Gastroesophageal sphincter (tissue), 3 donors: ENCODE measurements at regions not wholly inside any gene's neighbourhood (a gene's known extent, or its start where the extent isn't known, plus 50 kb on each side); places are given as distances from the start of the nearest gene placed in this dataset.

Experiments
- CTCF ChIP-seq, 4 experiments: fragments of 200-600 bp in 2 of 4; fragments of 450-650 bp in 2 of 4; sonication (generic) in 1 of 4; IDR thresholded peaks; one replicate each; pipeline ENCODE4 v1.5.1; 2017 to 2019; ENCODE audit warnings: antibody characterized with exemption in 4 of 4, mild to moderate bottlenecking in 2 of 4, moderate library complexity in 2 of 4
- POLR2A ChIP-seq, 2 donors: fragments of 450-650 bp; IDR thresholded peaks; one replicate each; pipeline ENCODE4 v1.6.1; 2017; ENCODE audit warnings: antibody characterized with exemption in 2 of 2, mild to moderate bottlenecking in 2 of 2, moderate library complexity in 1 of 2
- POLR2AphosphoS5 ChIP-seq: sonication (generic); formaldehyde crosslinking; IDR thresholded peaks from one replicate; pipeline ENCODE4 v1.6.1; 2017; ENCODE audit warnings: antibody characterized with exemption

GRCh38 chr6:28775405-28776129, 148.2 kb downstream of the TRIM27 start:
- TF ChIP-seq POLR2A (IDR thresholded peaks at IDR 0.05), result no peak
- TF ChIP-seq POLR2AphosphoS5, result no peak
- no peak for TF ChIP-seq CTCF (IDR thresholded peaks at IDR 0.05)
